OCI-LY1 (cell line): ENCODE measurements at regions not wholly inside any gene's neighbourhood (a gene's known extent, or its start where the extent isn't known, plus 50 kb on each side); places are given as distances from the start of the nearest gene placed in this dataset.

ENCODE experiments used
- EZH2 ChIP-seq: fragments of 200-600 bp; sonication (generic), shearing (Covaris generic); IDR thresholded peaks from 2 replicates; pipeline ENCODE4 v1.8.0; 2017; ENCODE audit warnings: borderline replicate concordance, mixed run types, mild to moderate bottlenecking, antibody characterized with exemption, low read length, moderate library complexity, mixed read lengths
- TF ChIP-seq, protein P1 (sequence below): fragments of 200-600 bp; sonication (generic), shearing (Covaris generic); IDR thresholded peaks from 2 replicates; pipeline ENCODE4 v1.5.1; 2017; ENCODE audit warnings: mild to moderate bottlenecking, antibody characterized with exemption, low read length, moderate library complexity, mixed read lengths

- TF ChIP-seq, protein P1, sequence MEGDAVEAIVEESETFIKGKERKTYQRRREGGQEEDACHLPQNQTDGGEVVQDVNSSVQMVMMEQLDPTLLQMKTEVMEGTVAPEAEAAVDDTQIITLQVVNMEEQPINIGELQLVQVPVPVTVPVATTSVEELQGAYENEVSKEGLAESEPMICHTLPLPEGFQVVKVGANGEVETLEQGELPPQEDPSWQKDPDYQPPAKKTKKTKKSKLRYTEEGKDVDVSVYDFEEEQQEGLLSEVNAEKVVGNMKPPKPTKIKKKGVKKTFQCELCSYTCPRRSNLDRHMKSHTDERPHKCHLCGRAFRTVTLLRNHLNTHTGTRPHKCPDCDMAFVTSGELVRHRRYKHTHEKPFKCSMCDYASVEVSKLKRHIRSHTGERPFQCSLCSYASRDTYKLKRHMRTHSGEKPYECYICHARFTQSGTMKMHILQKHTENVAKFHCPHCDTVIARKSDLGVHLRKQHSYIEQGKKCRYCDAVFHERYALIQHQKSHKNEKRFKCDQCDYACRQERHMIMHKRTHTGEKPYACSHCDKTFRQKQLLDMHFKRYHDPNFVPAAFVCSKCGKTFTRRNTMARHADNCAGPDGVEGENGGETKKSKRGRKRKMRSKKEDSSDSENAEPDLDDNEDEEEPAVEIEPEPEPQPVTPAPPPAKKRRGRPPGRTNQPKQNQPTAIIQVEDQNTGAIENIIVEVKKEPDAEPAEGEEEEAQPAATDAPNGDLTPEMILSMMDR, result no peak
- TF ChIP-seq EZH2, result no peak
Observed at GRCh38 chr2:180924063-180924462, 56.3 kb upstream of the UBE2E3 start.
